ENCODE measurements at regions not wholly inside any gene's neighbourhood (a gene's known extent, or its start where the extent isn't known, plus 50 kb on each side); places are given as distances from the start of the nearest gene placed in this dataset.

- no peak overlapping the region for H3K4me3 ChIP-seq
- no peaks in the 10 kb centered on the region for H3K4me1 ChIP-seq (ENCODE audit: insufficient read depth)
- 79 to 95% (median 90%) methylated on average over 1 of the region's 1 CpG for WGBS, 3 donors
- H3K9me3 ChIP-seq: no peaks in the 10 kb centered on the region
- no peaks in the 10 kb centered on the region for H3K36me3 ChIP-seq
- DNase-seq: no peak
- no peak overlapping the region for H3K27ac ChIP-seq
- intact Hi-C loops (cut with DNase I): no loop called here
- H3K27me3 ChIP-seq: no peaks in the 10 kb centered on the region
- no peak for TF ChIP-seq POLR2A (IDR thresholded peaks at IDR 0.05)
- TF ChIP-seq EP300 (IDR thresholded peaks at IDR 0.05): no peak
- no peak for TF ChIP-seq CTCF (IDR thresholded peaks at IDR 0.05)
These were observed 143.9 kb upstream of the CREB1 start for GRCh38 chr2:207385903-207386302.

GRCh38 chr2:207387001-207387571 is 142.7 kb upstream of the CREB1 start:
- Histone ChIP-seq H3K4me1 (ENCODE audit: insufficient read depth) (no peaks in the 10 kb centered on the region), H3K9me3 (no peaks in the 10 kb centered on the region), H3K4me3 (no peak overlapping the region), H3K36me3 (no peaks in the 10 kb centered on the region), H3K27me3 (no peaks in the 10 kb centered on the region), H3K27ac (no peak overlapping the region)
- intact Hi-C loops (cut with DNase I): no loop called here
- TF ChIP-seq CTCF (IDR thresholded peaks at IDR 0.05) (no peak), POLR2A (IDR thresholded peaks at IDR 0.05) (no peak), EP300 (IDR thresholded peaks at IDR 0.05) (no peak)
- no peak for DNase-seq
- WGBS, 3 donors: 82 to 88% (median 87%) methylated on average over 3 of the region's 3 CpGs

GRCh38 chr2:207390302-207391095 is 139.3 kb upstream of the CREB1 start:
- H3K27ac ChIP-seq: no peak overlapping the region
- no peaks in the 10 kb centered on the region for H3K27me3 ChIP-seq
- 65 to 80% (median 65%) methylated on average over 4 of the region's 4 CpGs for WGBS, 3 donors
- no peaks in the 10 kb centered on the region for H3K36me3 ChIP-seq
- intact Hi-C loops (cut with DNase I): no loop called here
- no peaks in the 10 kb centered on the region for H3K4me1 ChIP-seq (ENCODE audit: insufficient read depth)
- TF ChIP-seq CTCF (IDR thresholded peaks at IDR 0.05) (no peak), POLR2A (IDR thresholded peaks at IDR 0.05) (no peak), EP300 (IDR thresholded peaks at IDR 0.05) (no peak)
- H3K4me3 ChIP-seq: no peak overlapping the region
- no peak for DNase-seq
- no peaks in the 10 kb centered on the region for H3K9me3 ChIP-seq

- intact Hi-C loops (cut with DNase I): no loop called here
- WGBS, 3 donors: 29 to 57% (median 35%) methylated on average over 4 of the region's 4 CpGs
- no peak for TF ChIP-seq POLR2A (IDR thresholded peaks at IDR 0.05)
- H3K4me1 ChIP-seq (ENCODE audit: insufficient read depth): no peaks in the 10 kb centered on the region
- no peaks in the 10 kb centered on the region for H3K9me3 ChIP-seq
- no peaks in the 10 kb centered on the region for H3K36me3 ChIP-seq
- H3K27me3 ChIP-seq: no peaks in the 10 kb centered on the region
- H3K4me3 ChIP-seq: no peak overlapping the region
- no peak overlapping the region for H3K27ac ChIP-seq
- no peak for DNase-seq
These were observed 135.5 kb upstream of the CREB1 start for GRCh38 chr2:207394203-207394781.

All from ovary (tissue), 7 donors.